ENCODE measurements at regions not wholly inside any gene's neighbourhood (a gene's known extent, or its start where the extent isn't known, plus 50 kb on each side); places are given as distances from the start of the nearest gene placed in this dataset.

DNA sequence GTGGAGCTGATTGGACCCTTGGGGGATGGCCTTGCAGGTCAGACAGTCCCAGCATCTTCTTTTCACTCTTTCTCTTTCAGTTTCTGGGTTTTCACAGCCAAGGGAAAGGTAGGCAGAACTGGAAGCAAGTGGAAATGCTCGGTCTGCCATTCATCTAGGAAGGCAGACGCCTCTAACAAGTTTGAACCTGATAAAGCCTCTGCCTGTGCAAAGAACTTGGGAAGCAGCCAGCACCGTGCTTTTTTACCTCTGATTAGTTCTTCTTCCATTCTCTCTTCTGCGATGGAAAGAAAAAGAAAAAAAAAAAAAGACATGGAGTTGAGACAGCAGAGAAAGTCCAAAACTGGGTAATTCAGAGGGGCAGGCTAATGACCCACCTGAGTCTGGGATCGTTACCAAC is 997.8 kb upstream of the EEF2KMT start:
- Histone ChIP-seq H4K20me1 (replicated peaks; ENCODE audit: control insufficient read depth, extremely low read depth, insufficient read depth, low read length) (no peaks in the 10 kb centered on the region), H3K9me1 (replicated peaks; ENCODE audit: control insufficient read depth, extremely low read depth, insufficient read depth, low read length) (no peaks in the 10 kb centered on the region), H3K4me2 (ENCODE audit: insufficient read depth, low read length) (no peak overlapping the region), H3K36me3 (ENCODE audit: control insufficient read depth in 2 of 2, extremely low read depth in 1 of 2, insufficient read depth in 2 of 2, low read length in 2 of 2) (no peaks in the 10 kb centered on the region), H3K9me3 (replicated peaks; ENCODE audit: control insufficient read depth, insufficient read depth, low read length) (no peaks in the 10 kb centered on the region), H3K4me1 (ENCODE audit: control insufficient read depth, extremely low read depth, insufficient read depth, low read length) (no peaks in the 10 kb centered on the region), H3K79me2 (ENCODE audit: control insufficient read depth, insufficient read depth, low read length) (no peaks in the 10 kb centered on the region), H3K27ac (ENCODE audit: insufficient read depth, low read depth, low read length) (no peak overlapping the region), H3K9ac (replicated peaks; ENCODE audit: extremely low read depth, insufficient read depth, low read length) (no peak overlapping the region), H3K27me3 (ENCODE audit: control insufficient read depth in 2 of 2, insufficient read depth in 2 of 2, low read length in 2 of 2) (no peaks in the 10 kb centered on the region), H2AFZ (ENCODE audit: low read depth, low read length) (no peak overlapping the region), H3K4me3 (replicated peaks in 1 of 3; ENCODE audit: insufficient read depth in 1 of 3, low read depth in 1 of 3, low read length in 3 of 3) (no peak overlapping the region)
- dilution Hi-C loops (cut with MboI; ENCODE audit: extremely low pct_ligation_motif_present, low sequenced_read_pairs) (no loop called here), intact Hi-C loops (cut with micrococcal nuclease) (no loop called here)
- DNase-seq (ENCODE audit: low read depth, low spot score), result no peak
- BruUV-seq (replicated peaks), result no TSS peak
- ChIA-PET CTCF (no interaction called here), POLR2A (no interaction called here)
- FAIRE-seq, result no peak
- no peak for TF ChIP-seq POLR2AphosphoS5 (IDR thresholded peaks at IDR 0.05; ENCODE audit: insufficient read depth, low read depth, low read length)
- no peak for TF ChIP-seq MYC (IDR thresholded peaks at IDR 0.05; ENCODE audit: low read depth, low read length)
- TF ChIP-seq POLR2A (IDR thresholded peaks at IDR 0.05; ENCODE audit: low read depth, low read length), result no peak
- TF ChIP-seq JUN (IDR thresholded peaks at IDR 0.05; ENCODE audit: borderline replicate concordance, insufficient read depth, insufficient read length, low read depth), result no peak
- no peak for TF ChIP-seq EZH2 (IDR thresholded peaks at IDR 0.05; ENCODE audit: borderline replicate concordance, low read depth, low read length, severe bottlenecking)
- TF ChIP-seq, protein P1, sequence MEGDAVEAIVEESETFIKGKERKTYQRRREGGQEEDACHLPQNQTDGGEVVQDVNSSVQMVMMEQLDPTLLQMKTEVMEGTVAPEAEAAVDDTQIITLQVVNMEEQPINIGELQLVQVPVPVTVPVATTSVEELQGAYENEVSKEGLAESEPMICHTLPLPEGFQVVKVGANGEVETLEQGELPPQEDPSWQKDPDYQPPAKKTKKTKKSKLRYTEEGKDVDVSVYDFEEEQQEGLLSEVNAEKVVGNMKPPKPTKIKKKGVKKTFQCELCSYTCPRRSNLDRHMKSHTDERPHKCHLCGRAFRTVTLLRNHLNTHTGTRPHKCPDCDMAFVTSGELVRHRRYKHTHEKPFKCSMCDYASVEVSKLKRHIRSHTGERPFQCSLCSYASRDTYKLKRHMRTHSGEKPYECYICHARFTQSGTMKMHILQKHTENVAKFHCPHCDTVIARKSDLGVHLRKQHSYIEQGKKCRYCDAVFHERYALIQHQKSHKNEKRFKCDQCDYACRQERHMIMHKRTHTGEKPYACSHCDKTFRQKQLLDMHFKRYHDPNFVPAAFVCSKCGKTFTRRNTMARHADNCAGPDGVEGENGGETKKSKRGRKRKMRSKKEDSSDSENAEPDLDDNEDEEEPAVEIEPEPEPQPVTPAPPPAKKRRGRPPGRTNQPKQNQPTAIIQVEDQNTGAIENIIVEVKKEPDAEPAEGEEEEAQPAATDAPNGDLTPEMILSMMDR (IDR thresholded peaks at IDR 0.05; ENCODE audit: extremely low read depth in 1 of 2, insufficient read depth in 1 of 2, low read depth in 1 of 2, low read length in 2 of 2), result no peak
- TF ChIP-seq GATA2 (IDR thresholded peaks at IDR 0.05; ENCODE audit: insufficient read depth, insufficient read length, low read depth, low read length), result no peak
- TF ChIP-seq MAX (IDR thresholded peaks at IDR 0.05; ENCODE audit: insufficient read depth, insufficient read length), result no peak
- no peak for TF ChIP-seq FOS (IDR thresholded peaks at IDR 0.05; ENCODE audit: borderline replicate concordance, insufficient read depth, low read length)
